ENCODE measurements at regions not wholly inside any gene's neighbourhood (a gene's known extent, or its start where the extent isn't known, plus 50 kb on each side); places are given as distances from the start of the nearest gene placed in this dataset.

- no peak for DNase-seq
Measured at GRCh38 chr2:59084326-59084725, 843.2 kb upstream of the FANCL start.

GRCh38 chr2:59083075-59083828 is 842.1 kb upstream of the FANCL start:
- no peak for DNase-seq

GRCh38 chr2:59082657-59083056 is 841.5 kb upstream of the FANCL start:
- DNase-seq, result no peak

- no peak for DNase-seq
Measured at GRCh38 chr2:59080451-59081181, 839.5 kb upstream of the FANCL start.

- DNase-seq, result no peak
Measured at GRCh38 chr2:59077981-59078531, 836.9 kb upstream of the FANCL start.

GRCh38 chr2:59077026-59077725 is 836.1 kb upstream of the FANCL start:
- no peak for DNase-seq

GRCh38 chr2:59076079-59076619 is 835.0 kb upstream of the FANCL start:
- no peak for DNase-seq

GRCh38 chr2:59074071-59074470 is 832.9 kb upstream of the FANCL start:
- no peak for DNase-seq

GRCh38 chr2:59073286-59073685 is 832.2 kb upstream of the FANCL start:
- DNase-seq, result no peak

- DNase-seq, result no peak
Measured at GRCh38 chr2:59068255-59068654, 827.1 kb upstream of the FANCL start.

GRCh38 chr2:59066787-59067399 is 825.8 kb upstream of the FANCL start:
- DNase-seq, result no peak

- DNase-seq, result no peak
Measured at GRCh38 chr2:59047373-59047995, 806.4 kb upstream of the FANCL start.

- DNase-seq, result no peak
Measured at GRCh38 chr2:59046401-59047372, 805.6 kb upstream of the FANCL start.

GRCh38 chr2:59044736-59045135 is 803.6 kb upstream of the FANCL start:
- DNase-seq, result no peak

GRCh38 chr2:59041139-59041538 is 800.0 kb upstream of the FANCL start:
- DNase-seq, result no peak

GRCh38 chr2:59034837-59035236 is 793.7 kb upstream of the FANCL start:
- DNase-seq, result no peak

- no peak for DNase-seq
Measured at GRCh38 chr2:59034106-59034505, 793.0 kb upstream of the FANCL start.

GRCh38 chr2:59033661-59034060 is 792.5 kb upstream of the FANCL start:
- no peak for DNase-seq

- no peak for DNase-seq
Measured at GRCh38 chr2:59032499-59032898, 791.4 kb upstream of the FANCL start.

GRCh38 chr2:59029058-59029457 is 787.9 kb upstream of the FANCL start:
- no peak for DNase-seq

GRCh38 chr2:59027320-59027719 is 786.2 kb upstream of the FANCL start:
- no peak for DNase-seq
